GM23338 (cell line): ENCODE measurements at regions not wholly inside any gene's neighbourhood (a gene's known extent, or its start where the extent isn't known, plus 50 kb on each side); places are given as distances from the start of the nearest gene placed in this dataset.

ENCODE experiments used
- ATAC-seq: fragments of 200-7000 bp; cut with Tn5 transposase; 3 replicates; pipeline ENCODE4 v1.9.1; 2020
- DNase-seq: peaks from one replicate; pipeline ENCODE4 v3.0.0-alpha.2; 2015; ENCODE audit warnings: low spot score
- H2AFZ ChIP-seq: fragments of 200-600 bp; sonication (generic); 2 replicates; pipeline ENCODE4 v1.8.0; 2016; ENCODE audit warnings: antibody characterized with exemption, mild to moderate bottlenecking, moderate library complexity
- H3F3A ChIP-seq: fragments of 200-600 bp; sonication (generic); replicated peaks from 2 replicates; pipeline ENCODE4 v1.8.0; 2017; ENCODE audit warnings: antibody characterized with exemption, mixed run types, low read depth
- H3K27ac ChIP-seq: fragments of 200-600 bp; sonication (generic); 2 replicates; pipeline ENCODE4 v1.6.1; 2016; ENCODE audit warnings: low read depth
- H3K27me3 ChIP-seq: fragments of 200-600 bp; sonication (generic); 2 replicates; pipeline ENCODE4 v1.8.0; 2016; ENCODE audit warnings: mild to moderate bottlenecking, mixed run types, moderate library complexity; ENCODE audit not compliant: insufficient read depth
- H3K36me3 ChIP-seq: fragments of 200-600 bp; sonication (generic); 2 replicates; pipeline ENCODE4 v1.8.0; 2016; ENCODE audit warnings: mild to moderate bottlenecking; ENCODE audit not compliant: insufficient read depth
- H3K4me1 ChIP-seq: fragments of 200-600 bp; sonication (generic); 2 replicates; pipeline ENCODE4 v1.8.0; 2016; ENCODE audit warnings: mild to moderate bottlenecking, moderate library complexity; ENCODE audit not compliant: insufficient read depth
- H3K4me2 ChIP-seq: fragments of 200-600 bp; sonication (generic); 2 replicates; pipeline ENCODE4 v1.7.1; 2017; ENCODE audit warnings: mixed run types
- H3K4me3 ChIP-seq: fragments of 200-600 bp; sonication (generic); 2 replicates; pipeline ENCODE4 v1.6.1; 2016; ENCODE audit warnings: mixed run types
- H3K79me2 ChIP-seq: fragments of 200-600 bp; sonication (generic); replicated peaks from 2 replicates; pipeline ENCODE4 v1.8.0; 2017; ENCODE audit warnings: mild to moderate bottlenecking; ENCODE audit not compliant: insufficient read depth
- H3K9me2 ChIP-seq: fragments of 200-600 bp; sonication (generic); 2 replicates; pipeline ENCODE4 v1.8.0; 2017; ENCODE audit not compliant: insufficient read depth
- H4K20me1 ChIP-seq: fragments of 200-600 bp; sonication (generic); replicated peaks from 2 replicates; pipeline ENCODE4 v1.8.0; 2017; ENCODE audit warnings: mild to moderate bottlenecking; ENCODE audit not compliant: insufficient read depth
- H3K27ac Mint-ChIP-seq: 2 replicates; pipeline ENCODE4 v1.8.0; 2020; ENCODE audit warnings: inconsistent platforms, mild to moderate bottlenecking, moderate library complexity, mixed read lengths
- H3K27me3 Mint-ChIP-seq: 3 replicates; pipeline ENCODE4 v1.8.0; 2022; ENCODE audit warnings: low read depth, mild to moderate bottlenecking, moderate library complexity, mixed read lengths, inconsistent platforms; ENCODE audit not compliant: insufficient read depth, poor library complexity
- H3K36me3 Mint-ChIP-seq: 3 replicates; pipeline ENCODE4 v1.8.0; 2021; ENCODE audit warnings: low read depth, mild to moderate bottlenecking, inconsistent platforms, moderate library complexity, mixed read lengths
- H3K4me1 Mint-ChIP-seq: 3 replicates; pipeline ENCODE4 v1.8.0; 2020; ENCODE audit warnings: mild to moderate bottlenecking, inconsistent platforms, mixed read lengths
- H3K4me3 Mint-ChIP-seq: 3 replicates; pipeline ENCODE4 v1.8.0; 2021; ENCODE audit warnings: moderate library complexity, mild to moderate bottlenecking, inconsistent platforms, mixed read lengths
- H3K9me3 Mint-ChIP-seq: 3 replicates; pipeline ENCODE4 v1.8.0; 2020; ENCODE audit warnings: moderate library complexity, mild to moderate bottlenecking, inconsistent platforms, mixed read lengths
- CTCF ChIP-seq, 2 experiments: fragments of 200-600 bp in 1 of 2; sonication (generic) in 1 of 2; conservative IDR thresholded peaks; 2 replicates each; pipeline versions ENCODE4 v1.5.1 to v1.6.1; 2016 to 2017; ENCODE audit warnings: antibody characterized with exemption in 2 of 2, low read depth in 2 of 2, mild to moderate bottlenecking in 2 of 2, moderate library complexity in 1 of 2
- ETS1 ChIP-seq: IDR thresholded peaks from 2 replicates; pipeline ENCODE4 v1.6.1; 2016; ENCODE audit warnings: antibody characterized with exemption
- JUNB ChIP-seq: IDR thresholded peaks from one replicate; pipeline ENCODE4 v1.6.1; 2016; ENCODE audit warnings: antibody characterized with exemption; ENCODE audit not compliant: unreplicated experiment
- NANOG ChIP-seq: IDR thresholded peaks from 2 replicates; pipeline ENCODE4 v1.6.1; 2016; ENCODE audit warnings: antibody characterized with exemption, borderline replicate concordance
- POLR2AphosphoS5 ChIP-seq: IDR thresholded peaks from 2 replicates; pipeline ENCODE4 v1.6.1; 2016; ENCODE audit warnings: antibody characterized with exemption, low read depth
- STAT1 ChIP-seq: IDR thresholded peaks from one replicate; pipeline ENCODE4 v1.6.1; 2016; ENCODE audit warnings: antibody characterized with exemption; ENCODE audit not compliant: unreplicated experiment
- ZNF114 ChIP-seq: fragments of 250-450 bp; sonication (Bioruptor Pico); IDR thresholded peaks from 2 replicates; pipeline ENCODE4 v1.5.0; 2020; ENCODE audit warnings: mild to moderate bottlenecking, moderate library complexity
- ZNF331 ChIP-seq: fragments of 250-450 bp; sonication (Bioruptor Pico); IDR thresholded peaks from 2 replicates; pipeline ENCODE4 v1.5.0; 2020; ENCODE audit warnings: low read depth, mild to moderate bottlenecking, moderate library complexity
- ZNF462 ChIP-seq: fragments of 250-450 bp; sonication (Bioruptor Pico); IDR thresholded peaks from 2 replicates; pipeline ENCODE4 v1.5.0; 2020; ENCODE audit warnings: mild to moderate bottlenecking, moderate library complexity
- TF ChIP-seq, protein P1 (sequence below): IDR thresholded peaks from one replicate; pipeline ENCODE4 v1.6.1; 2018; ENCODE audit warnings: antibody characterized with exemption; ENCODE audit not compliant: unreplicated experiment

- TF ChIP-seq STAT1 (no peak), ETS1 (no peak), ZNF331 (CRISPR knock-in tag) (no peak), POLR2AphosphoS5 (no peak), JUNB (no peak), ZNF114 (CRISPR knock-in tag) (no peak)
Measured at GRCh38 chr2:129751409-129751808, 228.1 kb upstream of the RAB6C start (continued).

GRCh38 chr2:129752176-129752575 is 227.3 kb upstream of the RAB6C start:
- TF ChIP-seq ETS1: no peak
- TF ChIP-seq JUNB: no peak
- TF ChIP-seq CTCF (conservative IDR thresholded peaks at IDR 0.05; ENCODE audit: low read depth in 2 of 2): no peak
- no peak for TF ChIP-seq ZNF462 (CRISPR knock-in tag)
- TF ChIP-seq, protein P1, sequence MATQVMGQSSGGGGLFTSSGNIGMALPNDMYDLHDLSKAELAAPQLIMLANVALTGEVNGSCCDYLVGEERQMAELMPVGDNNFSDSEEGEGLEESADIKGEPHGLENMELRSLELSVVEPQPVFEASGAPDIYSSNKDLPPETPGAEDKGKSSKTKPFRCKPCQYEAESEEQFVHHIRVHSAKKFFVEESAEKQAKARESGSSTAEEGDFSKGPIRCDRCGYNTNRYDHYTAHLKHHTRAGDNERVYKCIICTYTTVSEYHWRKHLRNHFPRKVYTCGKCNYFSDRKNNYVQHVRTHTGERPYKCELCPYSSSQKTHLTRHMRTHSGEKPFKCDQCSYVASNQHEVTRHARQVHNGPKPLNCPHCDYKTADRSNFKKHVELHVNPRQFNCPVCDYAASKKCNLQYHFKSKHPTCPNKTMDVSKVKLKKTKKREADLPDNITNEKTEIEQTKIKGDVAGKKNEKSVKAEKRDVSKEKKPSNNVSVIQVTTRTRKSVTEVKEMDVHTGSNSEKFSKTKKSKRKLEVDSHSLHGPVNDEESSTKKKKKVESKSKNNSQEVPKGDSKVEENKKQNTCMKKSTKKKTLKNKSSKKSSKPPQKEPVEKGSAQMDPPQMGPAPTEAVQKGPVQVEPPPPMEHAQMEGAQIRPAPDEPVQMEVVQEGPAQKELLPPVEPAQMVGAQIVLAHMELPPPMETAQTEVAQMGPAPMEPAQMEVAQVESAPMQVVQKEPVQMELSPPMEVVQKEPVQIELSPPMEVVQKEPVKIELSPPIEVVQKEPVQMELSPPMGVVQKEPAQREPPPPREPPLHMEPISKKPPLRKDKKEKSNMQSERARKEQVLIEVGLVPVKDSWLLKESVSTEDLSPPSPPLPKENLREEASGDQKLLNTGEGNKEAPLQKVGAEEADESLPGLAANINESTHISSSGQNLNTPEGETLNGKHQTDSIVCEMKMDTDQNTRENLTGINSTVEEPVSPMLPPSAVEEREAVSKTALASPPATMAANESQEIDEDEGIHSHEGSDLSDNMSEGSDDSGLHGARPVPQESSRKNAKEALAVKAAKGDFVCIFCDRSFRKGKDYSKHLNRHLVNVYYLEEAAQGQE: no peak
- no peak for TF ChIP-seq STAT1
- no peak for TF ChIP-seq NANOG
- TF ChIP-seq ZNF114 (CRISPR knock-in tag): no peak
- TF ChIP-seq POLR2AphosphoS5: no peak
- Histone ChIP-seq H3K4me2 (no peak overlapping the region), H3K4me1 (peaks cover 4% of the 10 kb centered on the region; the same call in 1 of the 2 replicates), H3K27me3 (no peaks in the 10 kb centered on the region), H3K9me2 (peaks cover 8% of the 10 kb centered on the region), H3K4me3 (no peak overlapping the region), H3F3A (no peaks in the 10 kb centered on the region), H3K79me2 (no peaks in the 10 kb centered on the region), H3K36me3 (no peaks in the 10 kb centered on the region), H2AFZ (no peak overlapping the region), H4K20me1 (no peaks in the 10 kb centered on the region), H3K27ac (no peak overlapping the region)
- no peak for ATAC-seq
- Mint-ChIP-seq H3K36me3 (no peaks in the 10 kb centered on the region; the same call in 2 of the 3 replicates), H3K9me3 (no peaks in the 10 kb centered on the region; the same call in 1 of the 3 replicates), H3K4me3 (no peak overlapping the region), H3K27ac (no peak overlapping the region), H3K4me1 (peaks cover 13% of the 10 kb centered on the region), H3K27me3 (peaks cover 5% of the 10 kb centered on the region)
- no peak for DNase-seq
